ENCODE measurements at regions not wholly inside any gene's neighbourhood (a gene's known extent, or its start where the extent isn't known, plus 50 kb on each side); places are given as distances from the start of the nearest gene placed in this dataset.

- DNase-seq (ENCODE audit: low read depth), result no peak
- no peak for TF ChIP-seq CTCF (conservative IDR thresholded peaks at IDR 0.05; ENCODE audit: low read depth, low read length)
- H3K4me3 ChIP-seq (ENCODE audit: low read depth, low read length), result no peak overlapping the region
These were observed 180.2 kb upstream of the RAB6C start for GRCh38 chr2:129799036-129799958.

GRCh38 chr2:129800285-129800684 is 179.2 kb upstream of the RAB6C start:
- no peak for TF ChIP-seq CTCF (conservative IDR thresholded peaks at IDR 0.05; ENCODE audit: low read depth, low read length)
- DNase-seq (ENCODE audit: low read depth), result no peak
- no peak overlapping the region for H3K4me3 ChIP-seq (ENCODE audit: low read depth, low read length)

GRCh38 chr2:129800686-129801085 is 178.8 kb upstream of the RAB6C start:
- H3K4me3 ChIP-seq (ENCODE audit: low read depth, low read length), result no peak overlapping the region
- TF ChIP-seq CTCF (conservative IDR thresholded peaks at IDR 0.05; ENCODE audit: low read depth, low read length), result no peak
- no peak for DNase-seq (ENCODE audit: low read depth)

- H3K4me3 ChIP-seq (ENCODE audit: low read depth, low read length), result no peak overlapping the region
- no peak for DNase-seq (ENCODE audit: low read depth)
- TF ChIP-seq CTCF (conservative IDR thresholded peaks at IDR 0.05; ENCODE audit: low read depth, low read length), result no peak
These were observed 177.9 kb upstream of the RAB6C start for GRCh38 chr2:129801575-129801974.

GRCh38 chr2:129802290-129802689 is 177.2 kb upstream of the RAB6C start:
- H3K4me3 ChIP-seq (ENCODE audit: low read depth, low read length), result no peak overlapping the region
- no peak for TF ChIP-seq CTCF (conservative IDR thresholded peaks at IDR 0.05; ENCODE audit: low read depth, low read length)
- DNase-seq (ENCODE audit: low read depth), result no peak

DNA sequence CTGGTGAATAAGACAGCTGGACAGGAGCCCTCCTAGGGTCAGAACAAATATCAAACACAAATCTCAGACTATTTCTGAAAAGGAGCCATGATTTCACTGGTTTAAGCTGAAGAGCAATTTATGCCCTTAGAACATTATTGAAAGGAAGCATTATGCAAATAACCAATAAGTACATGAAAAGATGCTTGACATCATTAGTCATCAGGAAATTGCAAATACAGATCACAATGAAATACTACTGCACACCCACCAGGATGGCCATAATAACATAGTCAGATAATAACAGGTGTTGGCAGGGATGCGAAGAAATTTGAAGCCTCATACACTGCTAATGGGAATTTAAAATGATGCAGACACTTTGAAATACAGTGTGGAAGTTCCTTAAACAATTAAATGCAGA is 176.4 kb upstream of the RAB6C start:
- H3K4me3 ChIP-seq (ENCODE audit: low read depth, low read length), result no peak overlapping the region
- DNase-seq (ENCODE audit: low read depth), result no peak
- TF ChIP-seq CTCF (conservative IDR thresholded peaks at IDR 0.05; ENCODE audit: low read depth, low read length), result no peak

- no peak for TF ChIP-seq CTCF (conservative IDR thresholded peaks at IDR 0.05; ENCODE audit: low read depth, low read length)
- DNase-seq (ENCODE audit: low read depth), result no peak
- no peak overlapping the region for H3K4me3 ChIP-seq (ENCODE audit: low read depth, low read length)
These were observed 175.6 kb upstream of the RAB6C start for GRCh38 chr2:129803871-129804270.

Measured in choroid plexus epithelial cell (primary cell).